ENCODE measurements at regions not wholly inside any gene's neighbourhood (a gene's known extent, or its start where the extent isn't known, plus 50 kb on each side); places are given as distances from the start of the nearest gene placed in this dataset.

DNA sequence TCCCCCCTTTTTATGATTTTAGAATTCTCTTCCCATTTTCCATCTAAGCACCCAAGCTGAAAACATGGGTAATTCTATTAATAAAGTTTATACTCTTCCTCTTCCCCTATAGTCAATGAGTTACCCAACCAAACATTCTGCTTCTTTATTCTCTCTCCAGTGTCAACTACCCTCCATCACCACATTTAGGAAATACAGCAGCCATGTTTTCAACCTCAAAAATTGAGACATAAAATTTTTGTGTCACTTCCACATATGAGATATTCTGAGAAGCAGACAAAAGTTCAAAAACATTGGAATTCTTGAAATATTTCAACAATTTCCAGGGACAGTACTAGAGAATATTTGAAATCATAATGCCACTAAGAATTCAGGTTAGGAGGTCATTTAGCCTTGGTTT lies 64.8 kb upstream of the ATP1A1 start:
- Histone ChIP-seq H3K4me3 (ENCODE audit: low read depth, low read length, poor library complexity, severe bottlenecking) (no peak overlapping the region), H3K9me3 (ENCODE audit: low read depth, low read length, poor library complexity, severe bottlenecking) (peaks cover 4% of the 10 kb centered on the region), H3K4me1 (ENCODE audit: insufficient read depth, low read length, poor library complexity, severe bottlenecking) (peaks cover 4% of the 10 kb centered on the region), H3K36me3 (ENCODE audit: insufficient read depth, low read length, poor library complexity, severe bottlenecking) (no peaks in the 10 kb centered on the region), H3K27me3 (replicated peaks; ENCODE audit: insufficient read depth, low read depth, low read length, poor library complexity) (no peaks in the 10 kb centered on the region), H3K27ac (ENCODE audit: low read depth, low read length, poor library complexity, severe bottlenecking) (no peak overlapping the region)
- TF ChIP-seq EZH2 (IDR thresholded peaks at IDR 0.05; ENCODE audit: borderline replicate concordance, low read depth, low read length, poor library complexity, severe bottlenecking), result no peak
- TF ChIP-seq, protein P1, sequence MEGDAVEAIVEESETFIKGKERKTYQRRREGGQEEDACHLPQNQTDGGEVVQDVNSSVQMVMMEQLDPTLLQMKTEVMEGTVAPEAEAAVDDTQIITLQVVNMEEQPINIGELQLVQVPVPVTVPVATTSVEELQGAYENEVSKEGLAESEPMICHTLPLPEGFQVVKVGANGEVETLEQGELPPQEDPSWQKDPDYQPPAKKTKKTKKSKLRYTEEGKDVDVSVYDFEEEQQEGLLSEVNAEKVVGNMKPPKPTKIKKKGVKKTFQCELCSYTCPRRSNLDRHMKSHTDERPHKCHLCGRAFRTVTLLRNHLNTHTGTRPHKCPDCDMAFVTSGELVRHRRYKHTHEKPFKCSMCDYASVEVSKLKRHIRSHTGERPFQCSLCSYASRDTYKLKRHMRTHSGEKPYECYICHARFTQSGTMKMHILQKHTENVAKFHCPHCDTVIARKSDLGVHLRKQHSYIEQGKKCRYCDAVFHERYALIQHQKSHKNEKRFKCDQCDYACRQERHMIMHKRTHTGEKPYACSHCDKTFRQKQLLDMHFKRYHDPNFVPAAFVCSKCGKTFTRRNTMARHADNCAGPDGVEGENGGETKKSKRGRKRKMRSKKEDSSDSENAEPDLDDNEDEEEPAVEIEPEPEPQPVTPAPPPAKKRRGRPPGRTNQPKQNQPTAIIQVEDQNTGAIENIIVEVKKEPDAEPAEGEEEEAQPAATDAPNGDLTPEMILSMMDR (conservative IDR thresholded peaks at IDR 0.05; ENCODE audit: low read depth, low read length), result no peak
- intact Hi-C loops (cut with micrococcal nuclease; ENCODE audit: unreplicated experiment), result no loop called here
- no TSS peak for BruUV-seq (replicated peaks)
- no peak for DNase-seq (ENCODE audit: low spot score)
- CTCF ChIA-PET, result no interaction called here
- POLR2A ChIA-PET (ENCODE audit: low non-redundant PET), result no interaction called here

DNA sequence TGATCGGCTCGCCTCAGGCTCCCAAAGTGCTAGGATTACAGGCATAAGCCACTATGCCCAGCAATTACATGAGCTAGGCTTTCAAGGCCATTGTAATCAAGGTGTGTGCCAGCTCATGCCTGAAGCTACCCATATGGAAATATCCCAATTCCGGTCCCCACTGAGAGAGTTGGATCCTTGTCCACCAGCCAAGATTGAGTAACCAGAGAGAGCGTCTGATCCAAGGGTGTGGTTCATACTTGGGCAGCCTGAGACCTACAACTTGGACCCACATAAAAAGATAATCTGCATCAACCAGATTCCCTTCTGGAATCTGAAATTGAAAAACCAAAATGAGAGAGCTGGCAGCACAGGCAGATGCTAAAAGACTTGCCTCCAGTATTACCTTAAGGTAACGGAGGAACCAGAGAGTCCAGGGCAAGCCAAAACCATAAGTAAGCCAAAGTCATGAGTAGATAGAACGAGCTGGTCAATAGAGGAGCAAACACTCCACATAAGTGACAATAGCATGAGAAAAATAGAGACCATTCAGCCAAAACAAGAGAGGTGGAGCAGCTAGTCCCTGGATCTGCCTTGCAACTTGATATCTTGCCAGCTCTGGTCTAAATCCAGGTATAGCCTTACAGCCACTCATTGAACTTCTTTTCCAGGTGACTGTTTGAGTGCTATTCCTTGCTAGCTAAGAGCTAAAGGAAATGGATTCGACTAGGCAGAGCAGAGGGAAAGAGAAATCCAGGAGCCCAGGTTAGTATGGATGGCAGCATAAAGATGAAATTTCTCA lies 63.8 kb upstream of the ATP1A1 start:
- no TSS peak for BruUV-seq (replicated peaks)
- Histone ChIP-seq H3K4me3 (ENCODE audit: low read depth, low read length, poor library complexity, severe bottlenecking) (no peak overlapping the region), H3K27ac (ENCODE audit: low read depth, low read length, poor library complexity, severe bottlenecking) (no peak overlapping the region), H3K36me3 (ENCODE audit: insufficient read depth, low read length, poor library complexity, severe bottlenecking) (no peaks in the 10 kb centered on the region), H3K27me3 (replicated peaks; ENCODE audit: insufficient read depth, low read depth, low read length, poor library complexity) (no peaks in the 10 kb centered on the region), H3K4me1 (ENCODE audit: insufficient read depth, low read length, poor library complexity, severe bottlenecking) (peaks cover 4% of the 10 kb centered on the region), H3K9me3 (ENCODE audit: low read depth, low read length, poor library complexity, severe bottlenecking) (peaks cover 4% of the 10 kb centered on the region)
- no peak for DNase-seq (ENCODE audit: low spot score)
- ChIA-PET CTCF (no interaction called here), POLR2A (ENCODE audit: low non-redundant PET) (no interaction called here)
- TF ChIP-seq, protein P1 (conservative IDR thresholded peaks at IDR 0.05; ENCODE audit: low read depth, low read length), result no peak
- no peak for TF ChIP-seq EZH2 (IDR thresholded peaks at IDR 0.05; ENCODE audit: borderline replicate concordance, low read depth, low read length, poor library complexity, severe bottlenecking)
- intact Hi-C loops (cut with micrococcal nuclease; ENCODE audit: unreplicated experiment), result no loop called here

DNA sequence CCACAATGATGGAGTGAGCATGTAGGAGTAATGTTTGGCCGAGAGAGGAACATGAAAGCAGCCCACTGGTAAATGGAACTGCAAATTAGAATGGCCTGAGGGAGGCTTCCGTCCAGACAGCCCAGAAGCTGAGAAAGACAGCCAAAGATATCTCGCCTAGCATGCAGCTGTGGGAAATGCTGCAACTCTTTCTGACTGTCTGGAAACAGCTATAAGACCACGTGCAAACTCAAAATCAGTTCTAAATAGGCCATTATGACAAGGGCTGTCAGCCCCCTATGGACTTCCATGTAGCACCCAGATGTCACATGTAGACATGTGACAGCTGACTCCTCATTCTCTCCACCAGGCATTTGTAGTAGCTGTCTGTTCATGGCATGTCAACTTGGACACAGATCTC lies 62.9 kb upstream of the ATP1A1 start:
- H3K36me3 ChIP-seq (ENCODE audit: insufficient read depth, low read length, poor library complexity, severe bottlenecking), result no peaks in the 10 kb centered on the region
- CTCF ChIA-PET, result no interaction called here
- no peak for DNase-seq (ENCODE audit: low spot score)

More for the DNA sequence above, 62.9 kb upstream of the ATP1A1 start:
- H3K9me3 ChIP-seq (ENCODE audit: low read depth, low read length, poor library complexity, severe bottlenecking), result no peaks in the 10 kb centered on the region
- H3K27me3 ChIP-seq (replicated peaks; ENCODE audit: insufficient read depth, low read depth, low read length, poor library complexity), result no peaks in the 10 kb centered on the region
- H3K4me3 ChIP-seq (ENCODE audit: low read depth, low read length, poor library complexity, severe bottlenecking), result no peak overlapping the region
- intact Hi-C loops (cut with micrococcal nuclease; ENCODE audit: unreplicated experiment), result no loop called here
- H3K27ac ChIP-seq (ENCODE audit: low read depth, low read length, poor library complexity, severe bottlenecking), result no peak overlapping the region
- peaks cover 4% of the 10 kb centered on the region for H3K4me1 ChIP-seq (ENCODE audit: insufficient read depth, low read length, poor library complexity, severe bottlenecking)
- no peak for TF ChIP-seq EZH2 (IDR thresholded peaks at IDR 0.05; ENCODE audit: borderline replicate concordance, low read depth, low read length, poor library complexity, severe bottlenecking)
- TF ChIP-seq, protein P1 (conservative IDR thresholded peaks at IDR 0.05; ENCODE audit: low read depth, low read length), result no peak
- POLR2A ChIA-PET (ENCODE audit: low non-redundant PET), result no interaction called here
- no TSS peak for BruUV-seq (replicated peaks)
